Muscle of back (tissue), 3 donors: ENCODE measurements at regions not wholly inside any gene's neighbourhood (a gene's known extent, or its start where the extent isn't known, plus 50 kb on each side); places are given as distances from the start of the nearest gene placed in this dataset.
A peak's percentile ranks its signal among the peaks of the same experiment; 100 is the strongest.
"Not testable (repeated sequence)": the region's sequence is repeated elsewhere in the genome, so short reads cannot be mapped to it uniquely, and the experiment has no call there.

ENCODE experiments used
- DNase-seq, 3 donors: peaks; one replicate each; pipeline versions ENCODE4 v3.0.0 to v3.0.0-alpha.2; 2013

GRCh38 chr22:48824712-48825651, 1002.7 kb downstream of the BRD1 start:
- no peak for DNase-seq

DNA sequence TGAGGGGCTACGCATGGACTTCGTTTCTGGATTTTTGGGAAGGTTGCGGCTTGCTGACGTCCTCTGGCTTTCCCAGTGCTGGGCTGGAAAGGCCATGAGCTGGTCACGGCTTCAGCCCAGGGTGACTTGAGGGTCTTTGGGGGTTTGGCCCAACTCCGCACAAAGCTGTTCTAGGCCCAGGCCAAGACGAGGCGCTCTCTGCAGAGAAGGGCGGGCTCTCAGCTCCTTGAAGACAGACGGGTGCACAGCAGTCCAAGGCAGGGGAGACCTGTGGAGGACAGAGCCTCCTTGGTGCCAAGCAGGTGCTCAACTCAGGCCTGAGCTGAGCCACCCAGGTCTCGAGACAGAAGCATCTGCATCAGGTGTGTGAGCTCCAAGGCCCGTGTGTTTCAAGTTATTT, 1003.7 kb downstream of the BRD1 start:
- no peak for DNase-seq

DNA sequence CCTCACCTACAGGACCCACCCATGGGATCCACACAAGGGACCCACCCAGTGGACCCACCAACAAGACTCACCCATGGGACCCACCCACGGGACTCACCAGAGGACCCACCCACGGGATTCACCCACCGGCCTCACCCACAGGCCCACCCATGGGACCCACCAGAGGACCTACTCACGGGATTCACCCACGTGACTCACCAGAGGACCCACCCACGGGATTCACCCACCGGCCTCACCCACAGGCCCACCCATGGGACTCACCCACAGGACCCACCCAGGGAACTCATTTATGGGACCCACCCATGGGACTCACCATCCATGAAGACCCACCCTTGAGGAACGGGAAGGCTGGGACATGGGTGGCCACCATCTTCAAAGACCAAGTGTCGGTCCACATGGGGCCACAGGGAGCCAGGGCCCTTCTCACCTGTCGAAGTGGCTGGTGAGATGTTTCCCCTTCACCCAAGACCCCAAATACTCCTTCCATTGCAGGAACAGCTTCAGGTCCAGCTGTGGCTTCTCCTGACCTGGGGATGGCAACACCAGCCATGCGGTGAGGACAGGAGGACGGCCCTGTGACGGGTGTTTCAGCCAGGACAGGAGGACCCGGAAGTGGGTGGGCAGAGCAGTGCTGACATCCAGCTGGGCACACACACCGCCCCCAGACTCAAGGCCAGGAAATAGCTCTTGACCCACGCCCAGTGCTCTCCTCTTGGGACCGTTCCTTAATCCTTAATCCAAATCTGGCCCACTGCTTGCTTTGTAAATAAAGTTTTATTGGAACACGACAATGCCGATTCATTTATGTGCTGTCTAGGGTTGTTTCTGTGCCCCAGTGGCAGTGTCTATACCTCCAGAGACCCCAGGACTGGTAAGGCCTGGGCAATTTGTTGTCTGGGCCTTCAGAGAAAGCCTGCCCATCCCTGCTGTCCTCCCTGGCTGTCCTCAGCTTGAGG, 1005.1 kb downstream of the BRD1 start:
- DNase-seq = no peak

DNA sequence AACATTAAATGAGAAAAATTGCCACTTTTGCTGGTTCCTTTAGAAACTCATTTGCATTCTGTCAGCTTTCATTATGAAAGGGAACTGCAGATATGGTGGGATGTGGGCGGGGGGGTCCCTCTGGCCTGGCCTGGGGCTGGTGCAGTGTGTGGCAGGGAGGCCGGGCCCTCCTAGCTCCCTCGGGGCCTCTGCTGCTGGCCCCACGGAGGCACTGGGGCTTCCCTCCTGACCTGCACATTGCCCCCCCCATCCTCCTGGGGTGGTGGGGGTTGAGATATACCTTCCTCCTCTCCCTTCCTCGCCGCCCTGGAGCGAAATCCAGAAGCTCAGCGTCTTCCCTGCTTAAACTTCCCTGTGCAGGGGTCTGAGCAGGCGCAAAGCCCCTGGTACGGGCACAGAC, 1005.9 kb downstream of the BRD1 start:
- DNase-seq = no peak

- DNase-seq = no peak
Measured at GRCh38 chr22:48821346-48821690, 1006.4 kb downstream of the BRD1 start.

DNA sequence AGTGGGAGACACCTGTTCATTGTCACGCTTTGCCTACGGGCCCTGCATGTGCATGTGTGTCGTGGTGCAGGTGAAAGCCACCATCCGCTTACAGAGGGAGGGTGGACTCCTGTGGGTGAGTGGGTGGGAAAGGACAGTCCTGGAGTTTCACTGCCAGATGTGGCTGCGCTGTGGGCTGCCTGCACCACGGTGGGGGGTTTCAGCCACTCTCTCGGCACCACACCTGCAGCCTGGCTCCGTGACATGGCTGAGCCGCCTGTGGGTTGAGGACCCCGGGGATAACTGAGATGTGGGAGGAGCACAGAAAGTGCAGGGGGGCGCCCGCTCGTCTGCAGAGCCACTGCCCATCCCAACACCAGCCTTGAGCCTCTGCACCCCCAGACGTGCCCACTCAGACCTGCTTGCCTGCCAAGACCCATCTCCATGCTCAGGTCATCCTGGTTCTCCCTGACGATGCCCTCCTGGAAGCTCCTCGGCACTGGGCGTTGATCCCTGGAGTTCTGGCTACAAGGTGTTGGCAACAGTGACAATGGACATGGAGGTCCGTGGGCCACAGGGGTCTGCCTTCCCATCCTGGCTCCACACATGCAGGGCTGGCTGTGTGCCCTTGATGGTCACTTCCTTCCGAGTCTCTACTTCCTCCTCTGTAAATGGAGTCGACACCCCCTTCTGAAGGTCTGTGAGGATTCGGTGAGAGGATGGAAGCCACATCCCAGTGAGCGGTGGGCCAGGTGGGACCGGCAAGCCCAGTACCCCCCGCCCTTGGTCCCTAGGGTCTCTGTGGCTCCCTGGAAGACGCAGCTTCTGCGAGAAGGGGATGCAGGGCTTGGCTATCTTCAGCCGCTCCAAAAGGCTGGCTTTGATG, 1007.0 kb downstream of the BRD1 start:
- DNase-seq = no peak

DNA sequence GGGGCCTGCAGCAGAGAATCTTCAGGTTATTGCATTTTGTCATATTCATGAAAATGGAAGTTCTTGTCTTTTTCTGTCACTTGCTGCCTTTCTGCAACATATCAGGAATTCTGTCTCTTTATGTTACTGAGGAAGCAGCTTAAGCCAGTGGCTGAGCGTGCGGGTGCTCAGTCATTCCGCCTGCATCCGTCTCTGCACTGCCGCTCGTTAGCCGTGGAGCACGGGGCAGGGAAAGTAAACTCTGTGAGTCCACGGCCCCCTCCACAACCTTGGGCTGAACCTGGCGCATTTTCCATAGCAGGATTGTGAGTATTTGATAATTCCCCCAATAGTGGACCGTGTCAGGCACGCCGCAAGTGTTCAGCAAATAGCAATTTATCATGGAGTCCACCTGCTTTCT, 1007.7 kb downstream of the BRD1 start:
- no peak for DNase-seq

GRCh38 chr22:48819232-48819631, 1008.4 kb downstream of the BRD1 start:
- DNase-seq = no peak

DNA sequence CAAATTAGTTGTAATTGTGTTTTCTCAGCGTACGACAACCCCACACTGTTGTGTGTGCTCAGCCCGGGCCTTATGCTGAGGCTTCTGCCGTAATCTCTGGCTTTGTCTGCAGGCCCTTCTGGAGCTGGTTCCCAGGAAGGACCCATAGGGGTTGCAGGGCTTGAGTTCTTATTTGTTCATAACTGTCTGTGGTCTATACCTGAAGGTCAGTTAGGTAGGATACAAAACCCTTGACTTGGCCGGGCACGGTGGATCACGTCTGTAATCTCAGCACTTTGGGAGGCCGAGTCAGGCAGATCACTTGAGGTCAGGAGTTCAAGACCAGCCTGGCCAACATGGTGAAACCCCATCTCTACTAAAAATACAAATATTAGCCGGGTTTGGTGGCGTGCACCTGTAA, 1010.2 kb downstream of the BRD1 start:
- DNase-seq = not testable (repeated sequence)

GRCh38 chr22:48811885-48812284, 1015.8 kb downstream of the BRD1 start:
- no peak for DNase-seq

DNA sequence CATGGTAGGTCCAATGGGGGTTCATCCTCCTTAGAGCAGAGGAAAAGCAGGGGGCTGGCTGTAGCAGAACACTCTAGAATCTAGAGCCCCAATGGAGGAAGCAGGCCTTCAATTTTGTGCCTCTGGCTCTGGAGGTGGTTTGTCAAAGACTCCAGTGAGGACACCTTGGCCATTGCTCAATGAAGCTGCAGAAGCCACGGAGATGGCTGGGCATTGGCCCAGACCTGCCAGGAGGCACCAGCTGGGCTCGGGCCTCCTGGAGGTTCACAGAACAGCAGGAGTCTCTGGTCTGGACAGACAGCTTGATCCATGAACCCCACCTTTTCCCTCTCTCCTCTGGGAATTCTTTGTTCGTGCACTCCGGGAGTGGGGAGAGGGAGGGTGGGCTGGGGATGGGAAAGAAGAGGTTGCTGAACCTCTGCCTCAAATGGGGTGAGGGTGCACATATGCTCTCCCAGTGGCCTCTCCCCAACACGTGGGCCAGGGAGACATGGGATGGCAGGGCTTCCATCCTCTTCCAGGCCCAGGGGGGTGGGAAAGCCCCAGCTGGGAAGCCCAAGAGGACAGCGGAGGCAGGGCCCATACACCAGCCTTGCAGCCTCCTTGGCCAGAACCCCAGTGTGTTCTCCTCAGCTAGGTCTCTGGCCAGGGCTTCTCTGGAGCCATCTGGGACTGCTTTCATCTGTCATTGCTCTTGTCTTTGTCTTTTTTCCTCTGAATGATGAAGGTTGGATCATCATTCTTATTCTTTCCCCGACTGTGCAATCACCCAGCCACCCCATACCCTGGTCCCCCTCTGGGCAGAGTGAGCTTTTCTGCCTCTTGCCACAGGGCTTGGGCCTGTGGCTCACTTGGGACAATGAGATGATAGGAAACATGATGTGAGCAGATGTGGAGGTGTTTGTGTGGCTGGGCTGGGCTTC, 1019.4 kb downstream of the BRD1 start:
- DNase-seq = no peak

- no peak for DNase-seq
Measured at GRCh38 chr22:48807155-48807554, 1020.5 kb downstream of the BRD1 start.

GRCh38 chr22:48806227-48806781, 1021.4 kb downstream of the BRD1 start:
- peak in 1 of 3 donors; percentile 13 for DNase-seq

GRCh38 chr22:48805516-48805915, 1022.2 kb downstream of the BRD1 start:
- no peak for DNase-seq

GRCh38 chr22:48804811-48805301, 1022.8 kb downstream of the BRD1 start:
- DNase-seq = no peak

GRCh38 chr22:48803948-48804810, 1023.5 kb downstream of the BRD1 start:
- DNase-seq = no peak

DNA sequence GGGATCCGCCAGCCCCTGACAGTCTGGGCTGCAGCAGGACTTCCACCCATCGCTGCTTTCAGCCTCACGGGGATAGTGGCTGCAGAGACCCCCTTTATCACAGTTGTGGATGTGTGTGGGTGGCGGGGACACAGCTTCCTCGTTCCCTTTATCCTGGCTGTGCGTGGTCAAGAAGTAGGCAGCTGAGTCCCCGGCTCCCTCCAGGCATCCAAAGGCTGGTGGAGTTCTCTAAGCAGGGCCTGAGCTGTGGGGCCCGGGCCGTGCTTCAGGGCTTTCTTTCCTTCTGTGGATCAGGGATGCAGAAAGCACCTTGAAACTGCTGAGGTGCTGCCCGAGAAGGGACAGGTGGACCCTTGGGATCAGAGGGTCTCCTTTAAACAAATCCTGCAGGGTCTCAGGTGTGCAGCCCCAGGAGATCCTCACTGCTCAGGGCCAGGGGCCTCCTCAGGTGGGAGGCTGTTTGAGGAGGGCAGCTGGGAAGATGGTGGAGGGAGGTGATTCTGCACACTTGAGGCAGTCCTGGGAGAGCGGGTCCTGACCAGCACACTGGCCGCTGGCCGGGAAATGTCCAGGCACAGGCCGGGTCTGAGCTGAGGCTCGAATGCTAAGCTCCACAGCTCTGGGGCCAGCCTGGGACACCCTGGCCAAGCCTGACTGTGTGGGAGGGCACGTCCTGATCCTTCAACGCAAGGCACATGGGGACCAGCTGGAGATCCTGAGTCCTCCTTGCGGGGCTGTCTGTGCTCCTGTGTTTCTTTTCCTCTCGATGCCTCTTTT, 1024.3 kb downstream of the BRD1 start:
- no peak for DNase-seq

DNA sequence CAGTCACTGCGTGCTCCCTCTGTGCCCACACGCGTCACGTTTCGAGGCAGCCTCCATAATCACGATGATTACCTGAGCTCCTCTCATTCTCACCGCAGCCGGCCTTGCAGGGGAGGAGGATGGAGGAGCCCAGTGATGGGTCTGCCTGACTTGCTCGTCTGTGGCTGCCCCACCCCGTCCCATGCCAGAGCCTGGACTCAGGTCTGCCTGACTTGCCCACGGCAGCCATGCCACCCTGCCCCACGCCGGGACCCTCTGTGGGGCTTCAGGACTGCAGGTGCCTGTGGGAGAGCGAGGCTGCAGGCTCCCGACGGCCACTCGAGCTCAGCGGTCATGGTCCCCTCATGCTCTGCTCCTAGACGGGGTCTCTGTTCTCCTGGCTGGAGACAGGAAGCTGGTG, 1025.1 kb downstream of the BRD1 start:
- DNase-seq = no peak
